ENCODE measurements at regions not wholly inside any gene's neighbourhood (a gene's known extent, or its start where the extent isn't known, plus 50 kb on each side); places are given as distances from the start of the nearest gene placed in this dataset.

DNA sequence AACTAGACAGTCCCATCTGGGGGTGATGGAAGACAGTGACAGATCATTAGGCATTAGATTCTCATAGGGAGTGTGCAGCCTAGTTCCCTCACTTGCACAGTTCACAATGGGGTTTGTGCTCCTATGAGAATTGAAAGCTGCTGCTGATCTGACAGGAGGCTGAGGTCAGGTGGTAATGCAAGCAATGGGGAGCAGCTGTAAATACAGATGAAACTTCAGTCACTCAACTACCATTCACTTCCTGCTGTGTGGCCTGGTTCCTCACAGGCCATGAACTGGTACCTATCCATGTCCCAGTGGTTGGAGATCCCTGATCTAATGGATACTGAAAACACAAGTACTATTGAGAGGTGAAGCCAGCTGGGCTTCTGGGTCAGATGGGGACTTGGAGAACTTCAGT, 72.5 kb downstream of the AGTR2 start:
- intact Hi-C loops (cut with DNase I; ENCODE audit: low total_unique reads) = no loop called here
- no peak for DNase-seq
- Histone ChIP-seq H3K27ac (no peak overlapping the region), H3K27me3 (replicated peaks in 1 of 7) (no peaks in the 10 kb centered on the region), H3K4me3 (no peak overlapping the region), H3K9me3 (peaks cover 0 to 11% (median 0%) of the 10 kb centered on the region in 8 donors), H3K36me3 (no peaks in the 10 kb centered on the region), H3K4me1 (no peaks in the 10 kb centered on the region)
- TF ChIP-seq POLR2A (IDR thresholded peaks at IDR 0.05) = no peak

GRCh38 chrX:116246261-116246660, 75.7 kb downstream of the AGTR2 start:
- Histone ChIP-seq H3K4me1 (no peaks in the 10 kb centered on the region), H3K27me3 (replicated peaks in 1 of 7) (no peaks in the 10 kb centered on the region), H3K27ac (no peak overlapping the region), H3K4me3 (no peak overlapping the region), H3K36me3 (no peaks in the 10 kb centered on the region), H3K9me3 (peaks cover 0 to 21% (median 4%) of the 10 kb centered on the region in 8 donors)
- no peak for DNase-seq
- no peak for TF ChIP-seq POLR2A (IDR thresholded peaks at IDR 0.05)
- TF ChIP-seq POLR2AphosphoS5 (IDR thresholded peaks at IDR 0.05) = no peak
- TF ChIP-seq, protein P1, sequence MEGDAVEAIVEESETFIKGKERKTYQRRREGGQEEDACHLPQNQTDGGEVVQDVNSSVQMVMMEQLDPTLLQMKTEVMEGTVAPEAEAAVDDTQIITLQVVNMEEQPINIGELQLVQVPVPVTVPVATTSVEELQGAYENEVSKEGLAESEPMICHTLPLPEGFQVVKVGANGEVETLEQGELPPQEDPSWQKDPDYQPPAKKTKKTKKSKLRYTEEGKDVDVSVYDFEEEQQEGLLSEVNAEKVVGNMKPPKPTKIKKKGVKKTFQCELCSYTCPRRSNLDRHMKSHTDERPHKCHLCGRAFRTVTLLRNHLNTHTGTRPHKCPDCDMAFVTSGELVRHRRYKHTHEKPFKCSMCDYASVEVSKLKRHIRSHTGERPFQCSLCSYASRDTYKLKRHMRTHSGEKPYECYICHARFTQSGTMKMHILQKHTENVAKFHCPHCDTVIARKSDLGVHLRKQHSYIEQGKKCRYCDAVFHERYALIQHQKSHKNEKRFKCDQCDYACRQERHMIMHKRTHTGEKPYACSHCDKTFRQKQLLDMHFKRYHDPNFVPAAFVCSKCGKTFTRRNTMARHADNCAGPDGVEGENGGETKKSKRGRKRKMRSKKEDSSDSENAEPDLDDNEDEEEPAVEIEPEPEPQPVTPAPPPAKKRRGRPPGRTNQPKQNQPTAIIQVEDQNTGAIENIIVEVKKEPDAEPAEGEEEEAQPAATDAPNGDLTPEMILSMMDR (IDR thresholded peaks at IDR 0.05 in 8 of 11, conservative IDR thresholded peaks at IDR 0.05 in 3 of 11) = no peak
- WGBS, 5 donors = 72 to 80% (median 78%) methylated on average over 2 of the region's 2 CpGs
- intact Hi-C loops (cut with DNase I; ENCODE audit: low total_unique reads) = no loop called here

DNA sequence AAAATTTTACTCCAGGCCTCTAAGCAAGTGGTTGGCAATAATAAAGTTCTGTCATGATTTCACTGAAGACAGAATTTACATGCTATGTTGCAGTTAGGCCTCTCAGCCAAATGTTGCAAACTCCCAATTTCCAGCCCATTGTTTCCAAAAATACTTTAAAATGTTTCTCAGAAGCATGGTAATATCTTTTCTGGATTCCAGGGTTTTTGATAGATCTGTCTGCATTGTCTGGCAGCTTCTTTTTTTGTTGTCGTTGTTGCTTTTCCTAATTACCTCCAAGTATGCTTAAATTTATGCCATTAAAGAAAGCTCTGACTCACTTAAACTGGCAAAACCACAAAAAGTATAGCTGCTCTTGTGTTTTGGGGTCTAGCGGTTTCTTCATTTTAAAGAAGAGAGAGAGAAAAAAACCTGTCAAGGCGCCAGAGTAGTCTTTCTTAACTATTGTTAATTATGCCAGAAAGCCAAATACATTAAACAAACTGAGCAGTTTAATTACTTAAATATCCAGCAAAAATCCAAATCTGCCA, 97.0 kb downstream of the AGTR2 start:
- intact Hi-C loops (cut with DNase I; ENCODE audit: low total_unique reads) = no loop called here
- no peaks in the 10 kb centered on the region for H3K36me3 ChIP-seq
- H3K27me3 ChIP-seq (replicated peaks in 1 of 7) = no peaks in the 10 kb centered on the region
- H3K4me1 ChIP-seq = no peaks in the 10 kb centered on the region
- H3K4me3 ChIP-seq = no peak overlapping the region
- no peak for TF ChIP-seq POLR2A (IDR thresholded peaks at IDR 0.05)
- TF ChIP-seq, protein P1 (IDR thresholded peaks at IDR 0.05 in 8 of 11, conservative IDR thresholded peaks at IDR 0.05 in 3 of 11) = no peak
- no peak for TF ChIP-seq POLR2AphosphoS5 (IDR thresholded peaks at IDR 0.05)
- H3K9me3 ChIP-seq = no peaks in the 10 kb centered on the region
- H3K27ac ChIP-seq = no peak overlapping the region
- WGBS, 5 donors = 70 to 90% (median 78%) methylated on average over 3 of the region's 3 CpGs
- DNase-seq = no peak

GRCh38 chrX:116272322-116272721, 101.8 kb downstream of the AGTR2 start:
- no peak for DNase-seq
- Histone ChIP-seq H3K27me3 (replicated peaks in 1 of 7) (no peaks in the 10 kb centered on the region), H3K27ac (no peak overlapping the region), H3K9me3 (no peaks in the 10 kb centered on the region), H3K36me3 (no peaks in the 10 kb centered on the region), H3K4me1 (no peaks in the 10 kb centered on the region), H3K4me3 (no peak overlapping the region)
- TF ChIP-seq POLR2A (IDR thresholded peaks at IDR 0.05) (no peak), POLR2AphosphoS5 (IDR thresholded peaks at IDR 0.05) (no peak)
- TF ChIP-seq, protein P1 (IDR thresholded peaks at IDR 0.05 in 8 of 11, conservative IDR thresholded peaks at IDR 0.05 in 3 of 11) = no peak
- intact Hi-C loops (cut with DNase I; ENCODE audit: low total_unique reads) = no loop called here
- 38 to 51% (median 44%) methylated on average over 3 of the region's 3 CpGs for WGBS, 5 donors

DNA sequence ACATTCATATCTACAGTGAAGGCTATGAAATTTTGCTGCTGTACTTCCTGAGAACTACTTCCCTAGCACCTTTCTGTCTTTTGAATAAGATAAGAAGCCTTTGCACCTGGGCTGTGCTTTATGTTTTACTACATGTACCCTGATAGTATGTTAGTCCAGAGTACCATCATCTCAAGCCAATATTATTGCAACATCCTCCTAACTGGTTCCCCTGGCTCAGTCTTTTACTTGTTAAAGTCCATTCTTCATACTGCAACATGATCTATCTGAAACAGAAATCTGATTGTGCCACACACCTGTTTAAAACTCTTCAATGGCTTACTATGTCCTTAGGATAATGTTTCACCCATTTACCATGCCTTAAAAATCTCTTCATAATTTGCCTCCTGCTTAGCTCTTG, 102.3 kb downstream of the AGTR2 start:
- intact Hi-C loops (cut with DNase I; ENCODE audit: low total_unique reads) = no loop called here
- H3K9me3 ChIP-seq = no peaks in the 10 kb centered on the region

More for the DNA sequence above, 102.3 kb downstream of the AGTR2 start:
- DNase-seq = no peak
- Histone ChIP-seq H3K27ac (no peak overlapping the region), H3K27me3 (replicated peaks in 1 of 7) (no peaks in the 10 kb centered on the region), H3K4me1 (no peaks in the 10 kb centered on the region), H3K4me3 (no peak overlapping the region), H3K36me3 (no peaks in the 10 kb centered on the region)
- TF ChIP-seq, protein P1 (IDR thresholded peaks at IDR 0.05 in 8 of 11, conservative IDR thresholded peaks at IDR 0.05 in 3 of 11) = no peak
- TF ChIP-seq POLR2A (IDR thresholded peaks at IDR 0.05) (no peak), POLR2AphosphoS5 (IDR thresholded peaks at IDR 0.05) (no peak)
